ENCODE measurements at regions not wholly inside any gene's neighbourhood (a gene's known extent, or its start where the extent isn't known, plus 50 kb on each side); places are given as distances from the start of the nearest gene placed in this dataset.

GRCh38 chr4:173858471-173858870, 328.4 kb upstream of the HAND2 start:
- no peak for DNase-seq (ENCODE audit: low read depth in 2 of 3, low spot score in 1 of 3)

- DNase-seq (ENCODE audit: low read depth in 2 of 3, low spot score in 1 of 3), result no peak
Observed at GRCh38 chr4:173857828-173858227, 327.8 kb upstream of the HAND2 start.

- no peak for DNase-seq (ENCODE audit: low read depth in 2 of 3, low spot score in 1 of 3)
Observed at GRCh38 chr4:173855015-173855414, 325.0 kb upstream of the HAND2 start.

GRCh38 chr4:173852775-173853174, 322.7 kb upstream of the HAND2 start:
- no peak for DNase-seq (ENCODE audit: low read depth in 2 of 3, low spot score in 1 of 3)

GRCh38 chr4:173845580-173845979, 315.6 kb upstream of the HAND2 start:
- no peak for DNase-seq (ENCODE audit: low read depth in 2 of 3, low spot score in 1 of 3)

- no peak for DNase-seq (ENCODE audit: low read depth in 2 of 3, low spot score in 1 of 3)
Observed at GRCh38 chr4:173839865-173840264, 309.8 kb upstream of the HAND2 start.

GRCh38 chr4:173837517-173837916, 307.5 kb upstream of the HAND2 start:
- no peak for DNase-seq (ENCODE audit: low read depth in 2 of 3, low spot score in 1 of 3)

- DNase-seq (ENCODE audit: low read depth in 2 of 3, low spot score in 1 of 3), result no peak
Observed at GRCh38 chr4:173835903-173836302, 305.9 kb upstream of the HAND2 start.

- DNase-seq (ENCODE audit: low read depth in 2 of 3, low spot score in 1 of 3), result no peak
Observed at GRCh38 chr4:173834151-173834550, 304.1 kb upstream of the HAND2 start.

- DNase-seq (ENCODE audit: low read depth in 2 of 3, low spot score in 1 of 3), result no peak
Observed at GRCh38 chr4:173829565-173829964, 299.5 kb upstream of the HAND2 start.

- no peak for DNase-seq (ENCODE audit: low read depth in 2 of 3, low spot score in 1 of 3)
Observed at GRCh38 chr4:173827707-173828106, 297.7 kb upstream of the HAND2 start.

- no peak for DNase-seq (ENCODE audit: low read depth in 2 of 3, low spot score in 1 of 3)
Observed at GRCh38 chr4:173821876-173822275, 291.8 kb upstream of the HAND2 start.

GRCh38 chr4:173821036-173821435, 291.0 kb upstream of the HAND2 start:
- no peak for DNase-seq (ENCODE audit: low read depth in 2 of 3, low spot score in 1 of 3)

GRCh38 chr4:173807347-173807746, 277.3 kb upstream of the HAND2 start:
- DNase-seq (ENCODE audit: low read depth in 2 of 3, low spot score in 1 of 3), result no peak

GRCh38 chr4:173805884-173806283, 275.9 kb upstream of the HAND2 start:
- DNase-seq (ENCODE audit: low read depth in 2 of 3, low spot score in 1 of 3), result no peak

GRCh38 chr4:173802662-173803022, 272.6 kb upstream of the HAND2 start:
- DNase-seq (ENCODE audit: low read depth in 2 of 3, low spot score in 1 of 3), result no peak

GRCh38 chr4:173801876-173802661, 272.0 kb upstream of the HAND2 start:
- no peak for DNase-seq (ENCODE audit: low read depth in 2 of 3, low spot score in 1 of 3)

GRCh38 chr4:173801361-173801760, 271.3 kb upstream of the HAND2 start:
- no peak for DNase-seq (ENCODE audit: low read depth in 2 of 3, low spot score in 1 of 3)

GRCh38 chr4:173797296-173797695, 267.3 kb upstream of the HAND2 start:
- no peak for DNase-seq (ENCODE audit: low read depth in 2 of 3, low spot score in 1 of 3)

- DNase-seq (ENCODE audit: low read depth in 2 of 3, low spot score in 1 of 3), result no peak
Observed at GRCh38 chr4:173794662-173795061, 264.6 kb upstream of the HAND2 start.

GRCh38 chr4:173793937-173794510, 264.0 kb upstream of the HAND2 start:
- no peak for DNase-seq (ENCODE audit: low read depth in 2 of 3, low spot score in 1 of 3)

- no peak for DNase-seq (ENCODE audit: low read depth in 2 of 3, low spot score in 1 of 3)
Observed at GRCh38 chr4:173782660-173783059, 252.6 kb upstream of the HAND2 start.

GRCh38 chr4:173777921-173778320, 247.9 kb upstream of the HAND2 start:
- no peak for DNase-seq (ENCODE audit: low read depth in 2 of 3, low spot score in 1 of 3)

All from stimulated activated CD4-positive, alpha-beta T cell treated with anti-CD3 and anti-CD28 coated beads, Interleukin-12 subunit alpha, Interleukin-12 subunit beta, amount 100 ng/mL, for 48 hours (primary cell).